GM23338 (cell line): ENCODE measurements at regions not wholly inside any gene's neighbourhood (a gene's known extent, or its start where the extent isn't known, plus 50 kb on each side); places are given as distances from the start of the nearest gene placed in this dataset.

Experiments
- ATAC-seq: fragments of 200-7000 bp; cut with Tn5 transposase; 3 replicates; pipeline ENCODE4 v1.9.1; 2020
- DNase-seq: peaks from one replicate; pipeline ENCODE4 v3.0.0-alpha.2; 2015; ENCODE audit warnings: low spot score
- H2AFZ ChIP-seq: fragments of 200-600 bp; sonication (generic); 2 replicates; pipeline ENCODE4 v1.8.0; 2016; ENCODE audit warnings: antibody characterized with exemption, mild to moderate bottlenecking, moderate library complexity
- H3F3A ChIP-seq: fragments of 200-600 bp; sonication (generic); replicated peaks from 2 replicates; pipeline ENCODE4 v1.8.0; 2017; ENCODE audit warnings: antibody characterized with exemption, mixed run types, low read depth
- H3K27ac ChIP-seq: fragments of 200-600 bp; sonication (generic); 2 replicates; pipeline ENCODE4 v1.6.1; 2016; ENCODE audit warnings: low read depth
- H3K27me3 ChIP-seq: fragments of 200-600 bp; sonication (generic); 2 replicates; pipeline ENCODE4 v1.8.0; 2016; ENCODE audit warnings: mild to moderate bottlenecking, mixed run types, moderate library complexity; ENCODE audit not compliant: insufficient read depth
- H3K36me3 ChIP-seq: fragments of 200-600 bp; sonication (generic); 2 replicates; pipeline ENCODE4 v1.8.0; 2016; ENCODE audit warnings: mild to moderate bottlenecking; ENCODE audit not compliant: insufficient read depth
- H3K4me1 ChIP-seq: fragments of 200-600 bp; sonication (generic); 2 replicates; pipeline ENCODE4 v1.8.0; 2016; ENCODE audit warnings: mild to moderate bottlenecking, moderate library complexity; ENCODE audit not compliant: insufficient read depth
- H3K4me2 ChIP-seq: fragments of 200-600 bp; sonication (generic); 2 replicates; pipeline ENCODE4 v1.7.1; 2017; ENCODE audit warnings: mixed run types
- H3K4me3 ChIP-seq: fragments of 200-600 bp; sonication (generic); 2 replicates; pipeline ENCODE4 v1.6.1; 2016; ENCODE audit warnings: mixed run types
- H3K79me2 ChIP-seq: fragments of 200-600 bp; sonication (generic); replicated peaks from 2 replicates; pipeline ENCODE4 v1.8.0; 2017; ENCODE audit warnings: mild to moderate bottlenecking; ENCODE audit not compliant: insufficient read depth
- H3K9me2 ChIP-seq: fragments of 200-600 bp; sonication (generic); 2 replicates; pipeline ENCODE4 v1.8.0; 2017; ENCODE audit not compliant: insufficient read depth
- H4K20me1 ChIP-seq: fragments of 200-600 bp; sonication (generic); replicated peaks from 2 replicates; pipeline ENCODE4 v1.8.0; 2017; ENCODE audit warnings: mild to moderate bottlenecking; ENCODE audit not compliant: insufficient read depth
- H3K27ac Mint-ChIP-seq: 2 replicates; pipeline ENCODE4 v1.8.0; 2020; ENCODE audit warnings: inconsistent platforms, mild to moderate bottlenecking, moderate library complexity, mixed read lengths
- H3K27me3 Mint-ChIP-seq: 3 replicates; pipeline ENCODE4 v1.8.0; 2022; ENCODE audit warnings: low read depth, mild to moderate bottlenecking, moderate library complexity, mixed read lengths, inconsistent platforms; ENCODE audit not compliant: insufficient read depth, poor library complexity
- H3K36me3 Mint-ChIP-seq: 3 replicates; pipeline ENCODE4 v1.8.0; 2021; ENCODE audit warnings: low read depth, mild to moderate bottlenecking, inconsistent platforms, moderate library complexity, mixed read lengths
- H3K4me1 Mint-ChIP-seq: 3 replicates; pipeline ENCODE4 v1.8.0; 2020; ENCODE audit warnings: mild to moderate bottlenecking, inconsistent platforms, mixed read lengths
- H3K4me3 Mint-ChIP-seq: 3 replicates; pipeline ENCODE4 v1.8.0; 2021; ENCODE audit warnings: moderate library complexity, mild to moderate bottlenecking, inconsistent platforms, mixed read lengths
- H3K9me3 Mint-ChIP-seq: 3 replicates; pipeline ENCODE4 v1.8.0; 2020; ENCODE audit warnings: moderate library complexity, mild to moderate bottlenecking, inconsistent platforms, mixed read lengths
- CTCF ChIP-seq, 2 experiments: fragments of 200-600 bp in 1 of 2; sonication (generic) in 1 of 2; conservative IDR thresholded peaks; 2 replicates each; pipeline versions ENCODE4 v1.5.1 to v1.6.1; 2016 to 2017; ENCODE audit warnings: antibody characterized with exemption in 2 of 2, low read depth in 2 of 2, mild to moderate bottlenecking in 2 of 2, moderate library complexity in 1 of 2
- ETS1 ChIP-seq: IDR thresholded peaks from 2 replicates; pipeline ENCODE4 v1.6.1; 2016; ENCODE audit warnings: antibody characterized with exemption
- EZH2 ChIP-seq: fragments of 200-600 bp; sonication (generic); IDR thresholded peaks from one replicate; pipeline ENCODE4 v1.8.0; 2017; ENCODE audit warnings: antibody characterized with exemption, mild to moderate bottlenecking, low read depth; ENCODE audit not compliant: unreplicated experiment
- JUNB ChIP-seq: IDR thresholded peaks from one replicate; pipeline ENCODE4 v1.6.1; 2016; ENCODE audit warnings: antibody characterized with exemption; ENCODE audit not compliant: unreplicated experiment
- NANOG ChIP-seq: IDR thresholded peaks from 2 replicates; pipeline ENCODE4 v1.6.1; 2016; ENCODE audit warnings: antibody characterized with exemption, borderline replicate concordance
- POLR2AphosphoS5 ChIP-seq: IDR thresholded peaks from 2 replicates; pipeline ENCODE4 v1.6.1; 2016; ENCODE audit warnings: antibody characterized with exemption, low read depth
- REST ChIP-seq: IDR thresholded peaks from one replicate; pipeline ENCODE4 v1.6.1; 2018; ENCODE audit warnings: antibody characterized with exemption; ENCODE audit not compliant: unreplicated experiment
- ZNF114 ChIP-seq: fragments of 250-450 bp; sonication (Bioruptor Pico); IDR thresholded peaks from 2 replicates; pipeline ENCODE4 v1.5.0; 2020; ENCODE audit warnings: mild to moderate bottlenecking, moderate library complexity
- ZNF331 ChIP-seq: fragments of 250-450 bp; sonication (Bioruptor Pico); IDR thresholded peaks from 2 replicates; pipeline ENCODE4 v1.5.0; 2020; ENCODE audit warnings: low read depth, mild to moderate bottlenecking, moderate library complexity

- peak; percentile 58 for DNase-seq
- Histone ChIP-seq H3K4me2 (peak overlapping the region; percentile 10; the same call in 1 of the 2 replicates), H4K20me1 (no peaks in the 10 kb centered on the region), H3K4me1 (peaks cover 42% of the 10 kb centered on the region), H3F3A (0 out of 2 replicates have a peak, but pooled peaks cover 4% of the 10 kb centered on the region), H2AFZ (no peak overlapping the region), H3K27ac (peak overlapping the region; percentile 73), H3K27me3 (no peaks in the 10 kb centered on the region), H3K79me2 (no peaks in the 10 kb centered on the region), H3K36me3 (no peaks in the 10 kb centered on the region), H3K9me2 (peaks cover 26% of the 10 kb centered on the region), H3K4me3 (no peak overlapping the region)
- H3K27me3 Mint-ChIP-seq = peaks cover 6% of the 10 kb centered on the region
- H3K27ac Mint-ChIP-seq = peak overlapping the region; percentile 88
- peaks cover 5% of the 10 kb centered on the region for H3K9me3 Mint-ChIP-seq
- ATAC-seq = peak; percentile 28; the same call in 2 of the 3 replicates
- peaks cover 10% of the 10 kb centered on the region; the same call in 2 of the 3 replicates for H3K36me3 Mint-ChIP-seq
- TF ChIP-seq REST = no peak
- TF ChIP-seq NANOG = peak; percentile 48; the same call in 1 of the 2 replicates
- no peak for TF ChIP-seq EZH2
- no peak for TF ChIP-seq CTCF (conservative IDR thresholded peaks at IDR 0.05; ENCODE audit: low read depth in 2 of 2)
- no peak for TF ChIP-seq ZNF114 (CRISPR knock-in tag)
- no peak for TF ChIP-seq ETS1
- TF ChIP-seq POLR2AphosphoS5 = no peak
- TF ChIP-seq JUNB = no peak
- no peak for TF ChIP-seq ZNF331 (CRISPR knock-in tag)
- H3K4me1 Mint-ChIP-seq = peaks cover 44% of the 10 kb centered on the region
- peak overlapping the region; percentile 17; the same call in 2 of the 3 replicates for H3K4me3 Mint-ChIP-seq
Observed at GRCh38 chr3:23644676-23645075, 161.1 kb upstream of the UBE2E1 start.
